ENCODE measurements at regions not wholly inside any gene's neighbourhood (a gene's known extent, or its start where the extent isn't known, plus 50 kb on each side); places are given as distances from the start of the nearest gene placed in this dataset.

DNA sequence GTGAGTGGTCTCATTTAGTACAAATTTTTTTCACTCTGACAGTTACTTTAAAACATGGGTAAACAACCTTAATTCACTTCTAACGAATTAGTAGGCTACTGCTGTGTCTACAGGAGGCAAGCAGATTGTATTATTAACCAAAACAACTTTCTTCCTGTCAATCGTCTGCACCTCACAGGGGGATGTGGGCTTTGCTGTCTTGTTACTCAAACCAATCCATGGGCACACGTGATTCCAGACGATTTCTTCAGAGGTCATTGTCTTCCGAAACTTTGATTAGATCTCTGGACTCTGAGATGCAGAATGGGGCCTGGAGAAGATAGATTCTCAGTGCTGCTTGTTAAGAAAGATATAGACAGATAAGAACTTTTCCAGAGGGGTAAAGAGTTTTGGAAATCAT, 327.8 kb downstream of the DHX15 start:
- TF ChIP-seq, protein P1, sequence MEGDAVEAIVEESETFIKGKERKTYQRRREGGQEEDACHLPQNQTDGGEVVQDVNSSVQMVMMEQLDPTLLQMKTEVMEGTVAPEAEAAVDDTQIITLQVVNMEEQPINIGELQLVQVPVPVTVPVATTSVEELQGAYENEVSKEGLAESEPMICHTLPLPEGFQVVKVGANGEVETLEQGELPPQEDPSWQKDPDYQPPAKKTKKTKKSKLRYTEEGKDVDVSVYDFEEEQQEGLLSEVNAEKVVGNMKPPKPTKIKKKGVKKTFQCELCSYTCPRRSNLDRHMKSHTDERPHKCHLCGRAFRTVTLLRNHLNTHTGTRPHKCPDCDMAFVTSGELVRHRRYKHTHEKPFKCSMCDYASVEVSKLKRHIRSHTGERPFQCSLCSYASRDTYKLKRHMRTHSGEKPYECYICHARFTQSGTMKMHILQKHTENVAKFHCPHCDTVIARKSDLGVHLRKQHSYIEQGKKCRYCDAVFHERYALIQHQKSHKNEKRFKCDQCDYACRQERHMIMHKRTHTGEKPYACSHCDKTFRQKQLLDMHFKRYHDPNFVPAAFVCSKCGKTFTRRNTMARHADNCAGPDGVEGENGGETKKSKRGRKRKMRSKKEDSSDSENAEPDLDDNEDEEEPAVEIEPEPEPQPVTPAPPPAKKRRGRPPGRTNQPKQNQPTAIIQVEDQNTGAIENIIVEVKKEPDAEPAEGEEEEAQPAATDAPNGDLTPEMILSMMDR (IDR thresholded peaks at IDR 0.05), result no peak
- TF ChIP-seq POLR2A (IDR thresholded peaks at IDR 0.05), result no peak
